ENCODE measurements at regions not wholly inside any gene's neighbourhood (a gene's known extent, or its start where the extent isn't known, plus 50 kb on each side); places are given as distances from the start of the nearest gene placed in this dataset.

DNA sequence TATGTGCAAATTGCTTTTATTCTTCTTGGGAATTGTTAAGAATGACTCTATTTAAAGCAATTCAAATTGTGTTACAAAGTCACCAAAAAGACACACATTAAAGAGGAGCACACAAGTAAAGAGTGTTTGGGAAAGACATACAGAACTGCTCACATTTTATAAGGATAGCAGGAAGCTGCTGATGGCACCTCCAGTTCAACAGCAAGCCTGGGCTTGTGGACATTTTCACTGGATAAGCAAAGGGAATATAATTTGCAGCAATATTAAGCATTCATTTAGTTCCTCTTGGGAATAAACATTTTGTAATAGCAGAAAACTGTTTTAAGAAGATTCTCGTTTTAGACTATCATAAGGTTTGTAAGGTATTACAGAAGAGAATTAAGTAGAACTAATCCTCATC, 1271.9 kb downstream of the ZPLD1 start:
- H3K4me1 ChIP-seq (ENCODE audit: control insufficient read depth, extremely low read depth, insufficient read depth, low read length) = peaks cover 8% of the 10 kb centered on the region
- H3K27ac ChIP-seq (ENCODE audit: control insufficient read depth, insufficient read depth, low read length) = no peak overlapping the region
- no peaks in the 10 kb centered on the region for H3K27me3 ChIP-seq (ENCODE audit: control insufficient read depth, extremely low read depth, insufficient read depth, low read length)
- no peak overlapping the region for H3K9ac ChIP-seq (ENCODE audit: control insufficient read depth, extremely low read depth, insufficient read depth, low read length)
- FAIRE-seq (peak; percentile 62), DNase-seq (ENCODE audit: low read depth, low spot score) (no peak)
- H3K4me2 ChIP-seq (ENCODE audit: control insufficient read depth, extremely low read depth, insufficient read depth, low read depth, low read length) = peak overlapping the region; percentile 29
- dilution Hi-C loops (cut with MboI; ENCODE audit: extremely low pct_ligation_motif_present, low sequenced_read_pairs) = no loop called here
- no peak overlapping the region for H3K4me3 ChIP-seq (ENCODE audit: control insufficient read depth in 2 of 3, extremely low read depth in 1 of 3, insufficient read depth in 2 of 3, low read depth in 1 of 3, low read length in 3 of 3)
- no peak for TF ChIP-seq EZH2 (IDR thresholded peaks at IDR 0.05; ENCODE audit: low read length)
- TF ChIP-seq, protein P1, sequence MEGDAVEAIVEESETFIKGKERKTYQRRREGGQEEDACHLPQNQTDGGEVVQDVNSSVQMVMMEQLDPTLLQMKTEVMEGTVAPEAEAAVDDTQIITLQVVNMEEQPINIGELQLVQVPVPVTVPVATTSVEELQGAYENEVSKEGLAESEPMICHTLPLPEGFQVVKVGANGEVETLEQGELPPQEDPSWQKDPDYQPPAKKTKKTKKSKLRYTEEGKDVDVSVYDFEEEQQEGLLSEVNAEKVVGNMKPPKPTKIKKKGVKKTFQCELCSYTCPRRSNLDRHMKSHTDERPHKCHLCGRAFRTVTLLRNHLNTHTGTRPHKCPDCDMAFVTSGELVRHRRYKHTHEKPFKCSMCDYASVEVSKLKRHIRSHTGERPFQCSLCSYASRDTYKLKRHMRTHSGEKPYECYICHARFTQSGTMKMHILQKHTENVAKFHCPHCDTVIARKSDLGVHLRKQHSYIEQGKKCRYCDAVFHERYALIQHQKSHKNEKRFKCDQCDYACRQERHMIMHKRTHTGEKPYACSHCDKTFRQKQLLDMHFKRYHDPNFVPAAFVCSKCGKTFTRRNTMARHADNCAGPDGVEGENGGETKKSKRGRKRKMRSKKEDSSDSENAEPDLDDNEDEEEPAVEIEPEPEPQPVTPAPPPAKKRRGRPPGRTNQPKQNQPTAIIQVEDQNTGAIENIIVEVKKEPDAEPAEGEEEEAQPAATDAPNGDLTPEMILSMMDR (optimal IDR thresholded peaks at IDR 0.05 in 1 of 3, IDR thresholded peaks at IDR 0.05 in 1 of 3, conservative IDR thresholded peaks at IDR 0.05 in 1 of 3; ENCODE audit: extremely low read depth in 1 of 3, insufficient read depth in 2 of 3, low read length in 3 of 3) = no peak
- no peaks in the 10 kb centered on the region for H3K9me3 ChIP-seq (ENCODE audit: control insufficient read depth, low read depth, low read length)
- peak overlapping the region; percentile 54 for H2AFZ ChIP-seq (ENCODE audit: control insufficient read depth, low read length)
- H4K20me1 ChIP-seq (ENCODE audit: control insufficient read depth, extremely low read depth, insufficient read depth, low read length) = no peaks in the 10 kb centered on the region
- H3K36me3 ChIP-seq (ENCODE audit: control insufficient read depth in 2 of 2, extremely low read depth in 1 of 2, insufficient read depth in 2 of 2, low read length in 2 of 2) = no peaks in the 10 kb centered on the region
- H3K9me1 ChIP-seq (ENCODE audit: control insufficient read depth, extremely low read depth, insufficient read depth, low read length) = no peaks in the 10 kb centered on the region
- no peaks in the 10 kb centered on the region for H3K79me2 ChIP-seq (ENCODE audit: control insufficient read depth, insufficient read depth, low read length)

- Histone ChIP-seq H3K4me2 (ENCODE audit: control insufficient read depth, extremely low read depth, insufficient read depth, low read depth, low read length) (no peak overlapping the region), H3K4me1 (ENCODE audit: control insufficient read depth, extremely low read depth, insufficient read depth, low read length) (peaks cover 16% of the 10 kb centered on the region), H3K4me3 (ENCODE audit: control insufficient read depth in 2 of 3, extremely low read depth in 1 of 3, insufficient read depth in 2 of 3, low read depth in 1 of 3, low read length in 3 of 3) (no peak overlapping the region), H3K27ac (ENCODE audit: control insufficient read depth, insufficient read depth, low read length) (no peak overlapping the region), H4K20me1 (ENCODE audit: control insufficient read depth, extremely low read depth, insufficient read depth, low read length) (no peaks in the 10 kb centered on the region), H3K36me3 (ENCODE audit: control insufficient read depth in 2 of 2, extremely low read depth in 1 of 2, insufficient read depth in 2 of 2, low read length in 2 of 2) (no peaks in the 10 kb centered on the region), H3K27me3 (ENCODE audit: control insufficient read depth, extremely low read depth, insufficient read depth, low read length) (no peaks in the 10 kb centered on the region), H3K9ac (ENCODE audit: control insufficient read depth, extremely low read depth, insufficient read depth, low read length) (no peak overlapping the region), H3K9me1 (ENCODE audit: control insufficient read depth, extremely low read depth, insufficient read depth, low read length) (no peaks in the 10 kb centered on the region), H3K79me2 (ENCODE audit: control insufficient read depth, insufficient read depth, low read length) (no peaks in the 10 kb centered on the region), H3K9me3 (ENCODE audit: control insufficient read depth, low read depth, low read length) (no peaks in the 10 kb centered on the region), H2AFZ (ENCODE audit: control insufficient read depth, low read length) (no peak overlapping the region)
- FAIRE-seq (no peak), DNase-seq (ENCODE audit: low read depth, low spot score) (no peak)
- dilution Hi-C loops (cut with MboI; ENCODE audit: extremely low pct_ligation_motif_present, low sequenced_read_pairs) = no loop called here
- TF ChIP-seq, protein P1 (optimal IDR thresholded peaks at IDR 0.05 in 1 of 3, IDR thresholded peaks at IDR 0.05 in 1 of 3, conservative IDR thresholded peaks at IDR 0.05 in 1 of 3; ENCODE audit: extremely low read depth in 1 of 3, insufficient read depth in 2 of 3, low read length in 3 of 3) = no peak
- TF ChIP-seq EZH2 (IDR thresholded peaks at IDR 0.05; ENCODE audit: low read length) = no peak
Measured at GRCh38 chr3:103711670-103712069, 1276.9 kb downstream of the ZPLD1 start.
